ENCODE measurements at regions not wholly inside any gene's neighbourhood (a gene's known extent, or its start where the extent isn't known, plus 50 kb on each side); places are given as distances from the start of the nearest gene placed in this dataset.

DNA sequence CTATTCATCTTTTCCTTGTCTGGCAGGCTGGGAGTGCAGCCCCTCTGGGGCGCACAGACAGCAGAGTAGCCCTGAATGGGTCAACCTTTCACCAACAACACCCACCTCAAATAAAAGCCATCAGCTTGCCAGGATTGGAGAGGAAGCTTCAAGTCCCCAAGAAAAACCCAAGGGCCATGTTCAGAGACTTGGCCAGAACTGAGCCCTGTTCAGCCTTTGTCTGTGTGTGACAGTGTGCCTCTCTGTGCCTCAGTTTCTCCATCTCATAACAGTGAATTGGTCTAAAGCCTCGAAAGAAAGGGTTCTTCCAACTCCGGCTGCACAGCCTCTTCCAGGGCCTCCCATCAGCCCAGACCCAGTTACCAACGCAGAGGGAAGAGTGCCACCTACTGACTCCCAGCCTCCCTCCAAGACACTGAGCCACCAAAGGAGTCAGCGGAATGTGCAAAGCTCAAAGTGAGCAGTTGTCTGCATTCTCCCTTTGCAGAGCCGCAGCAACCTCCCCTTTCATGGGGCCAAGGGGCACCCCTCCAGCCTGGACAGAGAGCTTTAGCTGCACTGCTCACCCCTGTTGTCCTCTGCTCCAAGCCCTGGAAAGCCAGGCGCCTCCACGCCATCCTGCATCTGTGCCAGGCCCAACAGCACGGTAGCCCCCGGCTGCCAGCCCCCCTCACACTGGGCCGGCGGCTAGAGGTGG lies 82.7 kb upstream of the TOP1 start:
- TF ChIP-seq TOX (CRISPR knock-in tag; IDR thresholded peaks at IDR 0.05; ENCODE audit: borderline replicate concordance), result no peak
- no peak for TF ChIP-seq ZNF8 (CRISPR knock-in tag; IDR thresholded peaks at IDR 0.05)
- TF ChIP-seq, protein P1, sequence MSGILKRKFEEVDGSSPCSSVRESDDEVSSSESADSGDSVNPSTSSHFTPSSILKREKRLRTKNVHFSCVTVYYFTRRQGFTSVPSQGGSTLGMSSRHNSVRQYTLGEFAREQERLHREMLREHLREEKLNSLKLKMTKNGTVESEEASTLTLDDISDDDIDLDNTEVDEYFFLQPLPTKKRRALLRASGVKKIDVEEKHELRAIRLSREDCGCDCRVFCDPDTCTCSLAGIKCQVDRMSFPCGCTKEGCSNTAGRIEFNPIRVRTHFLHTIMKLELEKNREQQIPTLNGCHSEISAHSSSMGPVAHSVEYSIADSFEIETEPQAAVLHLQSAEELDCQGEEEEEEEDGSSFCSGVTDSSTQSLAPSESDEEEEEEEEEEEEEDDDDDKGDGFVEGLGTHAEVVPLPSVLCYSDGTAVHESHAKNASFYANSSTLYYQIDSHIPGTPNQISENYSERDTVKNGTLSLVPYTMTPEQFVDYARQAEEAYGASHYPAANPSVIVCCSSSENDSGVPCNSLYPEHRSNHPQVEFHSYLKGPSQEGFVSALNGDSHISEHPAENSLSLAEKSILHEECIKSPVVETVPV (CRISPR knock-in tag; IDR thresholded peaks at IDR 0.05), result no peak
- no peak for TF ChIP-seq ARNTL (CRISPR knock-in tag; IDR thresholded peaks at IDR 0.05; ENCODE audit: borderline replicate concordance, low read depth)
- TF ChIP-seq SNAI2 (CRISPR knock-in tag; IDR thresholded peaks at IDR 0.05), result no peak
- no peak for TF ChIP-seq RARB (CRISPR knock-in tag; IDR thresholded peaks at IDR 0.05)
- no peak for TF ChIP-seq PPARA (CRISPR knock-in tag; IDR thresholded peaks at IDR 0.05; ENCODE audit: borderline replicate concordance)
- TF ChIP-seq ZFP30 (CRISPR knock-in tag; IDR thresholded peaks at IDR 0.05), result no peak
- TF ChIP-seq, protein P2, sequence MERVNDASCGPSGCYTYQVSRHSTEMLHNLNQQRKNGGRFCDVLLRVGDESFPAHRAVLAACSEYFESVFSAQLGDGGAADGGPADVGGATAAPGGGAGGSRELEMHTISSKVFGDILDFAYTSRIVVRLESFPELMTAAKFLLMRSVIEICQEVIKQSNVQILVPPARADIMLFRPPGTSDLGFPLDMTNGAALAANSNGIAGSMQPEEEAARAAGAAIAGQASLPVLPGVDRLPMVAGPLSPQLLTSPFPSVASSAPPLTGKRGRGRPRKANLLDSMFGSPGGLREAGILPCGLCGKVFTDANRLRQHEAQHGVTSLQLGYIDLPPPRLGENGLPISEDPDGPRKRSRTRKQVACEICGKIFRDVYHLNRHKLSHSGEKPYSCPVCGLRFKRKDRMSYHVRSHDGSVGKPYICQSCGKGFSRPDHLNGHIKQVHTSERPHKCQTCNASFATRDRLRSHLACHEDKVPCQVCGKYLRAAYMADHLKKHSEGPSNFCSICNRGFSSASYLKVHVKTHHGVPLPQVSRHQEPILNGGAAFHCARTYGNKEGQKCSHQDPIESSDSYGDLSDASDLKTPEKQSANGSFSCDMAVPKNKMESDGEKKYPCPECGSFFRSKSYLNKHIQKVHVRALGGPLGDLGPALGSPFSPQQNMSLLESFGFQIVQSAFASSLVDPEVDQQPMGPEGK (CRISPR knock-in tag; IDR thresholded peaks at IDR 0.05; ENCODE audit: borderline replicate concordance), result no peak
- no peak for TF ChIP-seq TSHZ2 (CRISPR knock-in tag; IDR thresholded peaks at IDR 0.05)
- TF ChIP-seq, protein P3, sequence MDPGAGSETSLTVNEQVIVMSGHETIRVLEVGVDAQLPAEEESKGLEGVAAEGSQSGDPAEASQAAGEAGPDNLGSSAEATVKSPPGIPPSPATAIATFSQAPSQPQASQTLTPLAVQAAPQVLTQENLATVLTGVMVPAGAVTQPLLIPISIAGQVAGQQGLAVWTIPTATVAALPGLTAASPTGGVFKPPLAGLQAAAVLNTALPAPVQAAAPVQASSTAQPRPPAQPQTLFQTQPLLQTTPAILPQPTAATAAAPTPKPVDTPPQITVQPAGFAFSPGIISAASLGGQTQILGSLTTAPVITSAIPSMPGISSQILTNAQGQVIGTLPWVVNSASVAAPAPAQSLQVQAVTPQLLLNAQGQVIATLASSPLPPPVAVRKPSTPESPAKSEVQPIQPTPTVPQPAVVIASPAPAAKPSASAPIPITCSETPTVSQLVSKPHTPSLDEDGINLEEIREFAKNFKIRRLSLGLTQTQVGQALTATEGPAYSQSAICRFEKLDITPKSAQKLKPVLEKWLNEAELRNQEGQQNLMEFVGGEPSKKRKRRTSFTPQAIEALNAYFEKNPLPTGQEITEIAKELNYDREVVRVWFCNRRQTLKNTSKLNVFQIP (CRISPR knock-in tag; IDR thresholded peaks at IDR 0.05; ENCODE audit: borderline replicate concordance, low read depth), result no peak
